HEK293 (cell line): ENCODE measurements at regions not wholly inside any gene's neighbourhood (a gene's known extent, or its start where the extent isn't known, plus 50 kb on each side); places are given as distances from the start of the nearest gene placed in this dataset.

Source experiments
- CTCF ChIA-PET: fragments of 350-600 bp; formaldehyde crosslinking; extraction: SDS; loops from one replicate; lab custom pipeline; 2021; ENCODE audit warnings: antibody characterized with exemption; lab: Yijun Ruan, JAX
- POLR2A ChIA-PET: fragments of 300-600 bp; formaldehyde crosslinking; extraction: SDS; loops from one replicate; lab custom pipeline; 2020; ENCODE audit warnings: antibody characterized with exemption, inconsistent platforms; lab: Yijun Ruan, JAX
- H3K27ac ChIP-seq: fragments of 200-500 bp; sonication (Bioruptor generic); 2 replicates; pipeline ENCODE4 v1.5.1; 2014; ENCODE audit warnings: low read depth, low read length, control low read depth, inconsistent platforms; ENCODE audit errors: extremely low read depth
- H3K36me3 ChIP-seq, 2 experiments: fragments of 200-500 bp in 1 of 2; sonication (Bioruptor generic) in 1 of 2; 1 replicate in 1 of 2; 2 replicates in 1 of 2; pipeline ENCODE4 v1.5.1; 2014 to 2017; ENCODE audit warnings: inconsistent platforms in 2 of 2, low read length in 2 of 2; ENCODE audit not compliant: control insufficient read depth in 2 of 2, insufficient read depth in 1 of 2
- H3K4me1 ChIP-seq: fragments of 200-500 bp; sonication (Bioruptor generic); 2 replicates; pipeline ENCODE4 v1.5.1; 2014; ENCODE audit warnings: mild to moderate bottlenecking, low read length, inconsistent platforms; ENCODE audit not compliant: control insufficient read depth, insufficient read depth
- H3K4me3 ChIP-seq: 2 replicates; pipeline ENCODE4 v1.5.1; 2011; ENCODE audit warnings: low read depth, mild to moderate bottlenecking, control low read depth, low read length, moderate library complexity
- H3K9me3 ChIP-seq: fragments of 200-500 bp; sonication (Bioruptor generic); 2 replicates; pipeline ENCODE4 v1.5.1; 2014; ENCODE audit warnings: low read depth, low read length, inconsistent platforms; ENCODE audit not compliant: control insufficient read depth, insufficient read depth
- BCL11B ChIP-seq: fragments of 450-650 bp; formaldehyde crosslinking; IDR thresholded peaks from 2 replicates; pipeline ENCODE4 v1.5.1; 2016; ENCODE audit warnings: low read depth, missing biosample characterization, missing genetic modification characterization
- GLIS2 ChIP-seq: fragments of 450-650 bp; formaldehyde crosslinking; IDR thresholded peaks from 2 replicates; pipeline ENCODE4 v1.5.1; 2016; ENCODE audit warnings: missing biosample characterization, missing genetic modification characterization
- KLF17 ChIP-seq: fragments of 450-650 bp; formaldehyde crosslinking; IDR thresholded peaks from 2 replicates; pipeline ENCODE4 v1.5.1; 2016; ENCODE audit warnings: missing biosample characterization, missing genetic modification characterization
- SETDB1 ChIP-seq: IDR thresholded peaks from one replicate; pipeline ENCODE4 v1.6.1; 2017; ENCODE audit warnings: mild to moderate bottlenecking, low read length, moderate library complexity, mixed read lengths; ENCODE audit not compliant: insufficient read length
- TCF7L2 ChIP-seq: IDR thresholded peaks from 2 replicates; pipeline ENCODE4 v1.6.1; 2011; ENCODE audit warnings: low read depth, mild to moderate bottlenecking, inconsistent platforms, low read length, moderate library complexity, borderline replicate concordance
- ZBTB48 ChIP-seq: fragments of 450-650 bp; formaldehyde crosslinking; IDR thresholded peaks from 2 replicates; pipeline ENCODE4 v1.5.1; 2016; ENCODE audit warnings: missing biosample characterization, missing genetic modification characterization
- ZNF10 ChIP-seq: fragments of 450-650 bp; formaldehyde crosslinking; IDR thresholded peaks from 2 replicates; pipeline ENCODE4 v1.5.1; 2017; ENCODE audit warnings: missing biosample characterization, missing genetic modification characterization
- ZNF169 ChIP-seq: fragments of 450-650 bp; formaldehyde crosslinking; IDR thresholded peaks from 2 replicates; pipeline ENCODE4 v1.5.1; 2016; ENCODE audit warnings: missing biosample characterization, missing genetic modification characterization
- ZNF174 ChIP-seq: fragments of 450-650 bp; formaldehyde crosslinking; IDR thresholded peaks from 2 replicates; pipeline ENCODE4 v1.5.0; 2017; ENCODE audit warnings: missing biosample characterization, mild to moderate bottlenecking, missing genetic modification characterization
- ZNF18 ChIP-seq: fragments of 450-650 bp; formaldehyde crosslinking; IDR thresholded peaks from 2 replicates; pipeline ENCODE4 v1.5.1; 2016; ENCODE audit warnings: missing biosample characterization, missing genetic modification characterization
- ZNF211 ChIP-seq: fragments of 450-650 bp; formaldehyde crosslinking; IDR thresholded peaks from 2 replicates; pipeline ENCODE4 v1.5.1; 2016; ENCODE audit warnings: low read depth, missing biosample characterization, missing genetic modification characterization
- ZNF214 ChIP-seq: fragments of 450-650 bp; formaldehyde crosslinking; IDR thresholded peaks from 2 replicates; pipeline ENCODE4 v1.5.1; 2017; ENCODE audit warnings: missing biosample characterization, mild to moderate bottlenecking, missing genetic modification characterization, borderline replicate concordance
- ZNF292 ChIP-seq: fragments of 450-650 bp; formaldehyde crosslinking; IDR thresholded peaks from 2 replicates; pipeline ENCODE4 v1.5.1; 2016; ENCODE audit warnings: low read depth, missing biosample characterization, missing genetic modification characterization, borderline replicate concordance
- ZNF366 ChIP-seq: fragments of 450-650 bp; formaldehyde crosslinking; conservative IDR thresholded peaks from 2 replicates; pipeline ENCODE4 v1.5.1; 2016; ENCODE audit warnings: missing biosample characterization, missing genetic modification characterization
- ZNF37A ChIP-seq: fragments of 450-650 bp; IDR thresholded peaks from 2 replicates; pipeline ENCODE4 v1.5.1; 2018; ENCODE audit warnings: missing biosample characterization, missing genetic modification characterization
- ZNF391 ChIP-seq: fragments of 450-650 bp; formaldehyde crosslinking; IDR thresholded peaks from 2 replicates; pipeline ENCODE4 v1.5.1; 2016; ENCODE audit warnings: low read depth, missing biosample characterization, missing genetic modification characterization, borderline replicate concordance
- ZNF416 ChIP-seq: fragments of 450-650 bp; formaldehyde crosslinking; IDR thresholded peaks from 2 replicates; pipeline ENCODE4 v1.5.1; 2016; ENCODE audit warnings: missing biosample characterization, missing genetic modification characterization
- ZNF571 ChIP-seq: fragments of 450-650 bp; formaldehyde crosslinking; IDR thresholded peaks from 2 replicates; pipeline ENCODE4 v1.5.0; 2017; ENCODE audit warnings: missing biosample characterization, missing genetic modification characterization
- TF ChIP-seq, protein P1 (sequence below): fragments of 450-650 bp; formaldehyde crosslinking; IDR thresholded peaks from 2 replicates; pipeline ENCODE4 v1.5.1; 2016; ENCODE audit warnings: missing biosample characterization, missing genetic modification characterization
- TF ChIP-seq, protein P2 (sequence below): fragments of 450-650 bp; formaldehyde crosslinking; optimal IDR thresholded peaks from 2 replicates; pipeline ENCODE3; 2016; ENCODE audit warnings: missing biosample characterization, mild to moderate bottlenecking, missing genetic modification characterization

GRCh38 chr20:10972219-10972860, 298.5 kb upstream of the JAG1 start:
- TF ChIP-seq TCF7L2 (no peak), ZNF391 (tag by site-specific recombination) (no peak), ZNF10 (no peak)
- POLR2A ChIA-PET: no interaction called here
- H3K9me3 ChIP-seq: no peaks in the 10 kb centered on the region
- H3K4me1 ChIP-seq: no peaks in the 10 kb centered on the region
- no peak overlapping the region for H3K27ac ChIP-seq
- no peaks in the 10 kb centered on the region for H3K36me3 ChIP-seq
- H3K4me3 ChIP-seq: no peak overlapping the region
- CTCF ChIA-PET: no interaction called here

DNA sequence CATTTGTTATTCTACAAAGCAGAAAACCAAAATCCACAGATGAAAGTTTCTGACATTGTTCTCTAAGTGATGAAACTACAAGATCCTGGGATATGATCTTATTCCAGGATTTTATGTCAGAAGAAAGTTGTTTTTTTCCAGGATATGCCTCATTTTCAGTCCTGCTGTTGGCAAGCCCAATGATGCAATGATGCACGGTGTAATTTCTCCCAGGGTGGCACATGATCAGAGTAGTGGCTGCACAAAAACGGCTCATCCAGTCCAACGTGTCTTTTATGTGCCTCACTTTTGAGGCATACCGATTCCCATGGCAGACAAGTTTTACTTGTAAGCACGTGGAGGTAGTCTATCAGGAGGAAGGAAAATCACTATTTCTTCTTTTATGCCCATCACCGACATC, 302.3 kb upstream of the JAG1 start:
- TF ChIP-seq ZNF211 (no peak), ZNF174 (tag by site-specific recombination) (no peak), ZNF416 (no peak), ZNF169 (tag by site-specific recombination) (no peak), ZNF571 (tag by site-specific recombination) (no peak), KLF17 (tag by site-specific recombination) (no peak), ZNF214 (no peak), GLIS2 (tag by site-specific recombination) (no peak), SETDB1 (no peak), BCL11B (tag by site-specific recombination) (no peak), ZNF18 (no peak), ZNF292 (tag by site-specific recombination) (no peak), ZNF37A (no peak), ZBTB48 (tag by site-specific recombination) (no peak), ZNF366 (tag by site-specific recombination) (no peak)
- TF ChIP-seq, protein P1, sequence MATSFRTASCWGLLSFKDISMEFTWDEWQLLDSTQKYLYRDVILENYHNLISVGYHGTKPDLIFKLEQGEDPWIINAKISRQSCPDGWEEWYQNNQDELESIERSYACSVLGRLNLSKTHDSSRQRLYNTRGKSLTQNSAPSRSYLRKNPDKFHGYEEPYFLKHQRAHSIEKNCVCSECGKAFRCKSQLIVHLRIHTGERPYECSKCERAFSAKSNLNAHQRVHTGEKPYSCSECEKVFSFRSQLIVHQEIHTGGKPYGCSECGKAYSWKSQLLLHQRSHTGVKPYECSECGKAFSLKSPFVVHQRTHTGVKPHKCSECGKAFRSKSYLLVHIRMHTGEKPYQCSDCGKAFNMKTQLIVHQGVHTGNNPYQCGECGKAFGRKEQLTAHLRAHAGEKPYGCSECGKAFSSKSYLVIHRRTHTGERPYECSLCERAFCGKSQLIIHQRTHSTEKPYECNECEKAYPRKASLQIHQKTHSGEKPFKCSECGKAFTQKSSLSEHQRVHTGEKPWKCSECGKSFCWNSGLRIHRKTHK (tag by site-specific recombination): no peak
- TF ChIP-seq, protein P2, sequence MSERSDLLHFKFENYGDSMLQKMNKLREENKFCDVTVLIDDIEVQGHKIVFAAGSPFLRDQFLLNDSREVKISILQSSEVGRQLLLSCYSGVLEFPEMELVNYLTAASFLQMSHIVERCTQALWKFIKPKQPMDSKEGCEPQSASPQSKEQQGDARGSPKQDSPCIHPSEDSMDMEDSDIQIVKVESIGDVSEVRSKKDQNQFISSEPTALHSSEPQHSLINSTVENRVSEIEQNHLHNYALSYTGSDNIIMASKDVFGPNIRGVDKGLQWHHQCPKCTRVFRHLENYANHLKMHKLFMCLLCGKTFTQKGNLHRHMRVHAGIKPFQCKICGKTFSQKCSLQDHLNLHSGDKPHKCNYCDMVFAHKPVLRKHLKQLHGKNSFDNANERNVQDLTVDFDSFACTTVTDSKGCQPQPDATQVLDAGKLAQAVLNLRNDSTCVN (tag by site-specific recombination): no peak
- Histone ChIP-seq H3K9me3 (no peaks in the 10 kb centered on the region), H3K27ac (no peak overlapping the region), H3K36me3 (no peaks in the 10 kb centered on the region), H3K4me3 (no peak overlapping the region), H3K4me1 (no peaks in the 10 kb centered on the region)
- POLR2A ChIA-PET: no interaction called here
- CTCF ChIA-PET: no interaction called here
